HepG2 (cell line): ENCODE measurements at regions not wholly inside any gene's neighbourhood (a gene's known extent, or its start where the extent isn't known, plus 50 kb on each side); places are given as distances from the start of the nearest gene placed in this dataset.

Source experiments
- U2AF1 ChIP-seq: fragments of 200-400 bp; formaldehyde crosslinking; optimal IDR thresholded peaks from 2 replicates; pipeline ENCODE3; 2017; ENCODE audit warnings: mild to moderate bottlenecking, low read depth, low read length
- ZNF784 ChIP-seq: sonication (generic); formaldehyde crosslinking; IDR thresholded peaks from 2 replicates; pipeline ENCODE4 v1.5.1; 2020; ENCODE audit warnings: missing genetic modification reagents, mild to moderate bottlenecking, borderline replicate concordance
- ZSCAN9 ChIP-seq: IDR thresholded peaks from 2 replicates; pipeline ENCODE4 v1.6.1; 2016; ENCODE audit warnings: borderline replicate concordance

GRCh38 chr13:106337096-106337850, 198.2 kb downstream of the EFNB2 start:
- TF ChIP-seq ZSCAN9 (CRISPR knock-in tag) (no peak), U2AF1 (no peak), ZNF784 (CRISPR knock-in tag) (no peak)
